NCI-H187 (cell line): ENCODE measurements at regions not wholly inside any gene's neighbourhood (a gene's known extent, or its start where the extent isn't known, plus 50 kb on each side); places are given as distances from the start of the nearest gene placed in this dataset.
"Not testable (repeated sequence)": the region's sequence is repeated elsewhere in the genome, so short reads cannot be mapped to it uniquely, and the experiment has no call there.

Experiments used
- DNase-seq, 2 experiments: peaks; one replicate each; lab custom pipeline; 2025; lab: John Stamatoyannopoulos, UW

GRCh38 chr14:28344381-28344780 lies 422.2 kb upstream of the FOXG1 start:
- no peak for DNase-seq

- DNase-seq: no peak
Observed at GRCh38 chr14:28348797-28349196, 417.8 kb upstream of the FOXG1 start.

DNA sequence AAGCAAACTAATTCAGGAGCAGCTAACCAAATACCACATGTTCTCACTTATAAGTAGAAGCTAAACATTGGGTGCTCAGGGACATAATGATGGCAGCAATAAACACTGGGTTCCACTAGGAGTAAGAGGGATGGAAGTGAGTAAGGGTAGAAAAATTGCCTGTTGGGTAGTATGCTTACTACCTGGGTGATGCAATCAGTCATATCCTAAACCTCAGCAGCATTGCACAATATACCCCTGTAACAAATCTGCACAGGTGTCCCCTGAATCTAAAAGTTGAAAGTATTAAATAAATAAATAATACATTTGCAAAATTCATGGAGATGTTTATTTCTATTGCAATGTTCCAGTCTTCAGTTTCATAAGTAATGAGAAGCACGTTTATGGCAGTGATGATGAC lies 409.8 kb upstream of the FOXG1 start:
- no peak for DNase-seq

- no peak for DNase-seq
Observed at GRCh38 chr14:28361486-28361885, 405.1 kb upstream of the FOXG1 start.

DNA sequence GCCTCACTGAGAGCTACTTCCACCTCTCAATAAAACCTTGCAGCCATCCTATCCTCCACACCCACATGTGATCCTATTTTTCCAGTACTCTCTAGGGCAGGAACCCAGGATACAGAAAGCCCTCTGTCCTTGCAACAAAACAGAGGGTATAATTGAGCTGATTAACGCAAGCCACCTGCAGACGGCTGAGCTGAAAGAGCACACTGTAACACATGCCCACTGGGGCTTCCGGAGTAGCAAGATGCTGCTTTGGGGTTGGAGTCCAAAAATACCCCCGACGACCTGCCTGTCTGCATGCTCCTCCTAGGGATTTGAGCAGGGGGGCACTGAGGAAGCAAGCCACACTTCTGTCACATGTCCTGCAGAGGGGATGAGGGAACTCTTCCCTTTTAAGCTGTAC lies 401.1 kb upstream of the FOXG1 start:
- no peak for DNase-seq

- DNase-seq: no peak
Observed at GRCh38 chr14:28373721-28374120, 392.9 kb upstream of the FOXG1 start.

DNA sequence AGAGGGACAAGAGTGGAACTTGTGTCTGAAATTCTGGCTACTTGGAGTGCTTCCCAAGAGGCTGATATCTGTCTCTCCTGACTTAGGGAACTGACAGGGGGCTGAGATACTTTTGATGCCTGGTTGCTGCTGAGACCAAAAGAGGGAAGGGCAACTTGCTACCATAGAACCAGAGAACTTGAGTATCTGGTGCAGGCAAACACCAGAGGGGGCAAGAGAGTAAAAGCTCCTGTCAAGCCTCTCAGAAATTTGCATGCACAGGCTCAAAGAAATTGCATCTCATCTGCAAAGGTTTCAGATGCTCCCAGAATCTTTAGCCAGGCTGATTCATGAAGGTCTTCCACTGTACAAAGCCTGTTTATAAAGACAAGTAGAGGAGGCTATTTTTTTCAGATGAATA lies 391.3 kb upstream of the FOXG1 start:
- DNase-seq: no peak

DNA sequence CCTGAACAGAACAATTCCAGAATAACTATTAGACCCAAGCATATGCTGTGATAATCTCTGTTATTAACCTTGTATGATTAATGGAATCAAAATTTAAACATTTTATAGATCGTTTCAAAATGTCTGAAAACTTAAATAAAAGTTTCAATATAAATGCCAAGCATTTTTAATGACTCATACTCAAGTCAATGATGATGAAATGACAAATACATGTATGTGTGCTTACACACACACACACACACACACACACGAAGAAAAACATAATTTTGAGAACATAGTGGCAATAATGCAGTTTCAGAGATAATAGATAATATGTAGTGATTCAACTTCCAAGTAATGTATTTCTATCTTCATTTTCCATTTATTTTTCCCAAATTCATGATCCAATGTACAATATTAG lies 384.9 kb upstream of the FOXG1 start:
- DNase-seq: no peak

DNA sequence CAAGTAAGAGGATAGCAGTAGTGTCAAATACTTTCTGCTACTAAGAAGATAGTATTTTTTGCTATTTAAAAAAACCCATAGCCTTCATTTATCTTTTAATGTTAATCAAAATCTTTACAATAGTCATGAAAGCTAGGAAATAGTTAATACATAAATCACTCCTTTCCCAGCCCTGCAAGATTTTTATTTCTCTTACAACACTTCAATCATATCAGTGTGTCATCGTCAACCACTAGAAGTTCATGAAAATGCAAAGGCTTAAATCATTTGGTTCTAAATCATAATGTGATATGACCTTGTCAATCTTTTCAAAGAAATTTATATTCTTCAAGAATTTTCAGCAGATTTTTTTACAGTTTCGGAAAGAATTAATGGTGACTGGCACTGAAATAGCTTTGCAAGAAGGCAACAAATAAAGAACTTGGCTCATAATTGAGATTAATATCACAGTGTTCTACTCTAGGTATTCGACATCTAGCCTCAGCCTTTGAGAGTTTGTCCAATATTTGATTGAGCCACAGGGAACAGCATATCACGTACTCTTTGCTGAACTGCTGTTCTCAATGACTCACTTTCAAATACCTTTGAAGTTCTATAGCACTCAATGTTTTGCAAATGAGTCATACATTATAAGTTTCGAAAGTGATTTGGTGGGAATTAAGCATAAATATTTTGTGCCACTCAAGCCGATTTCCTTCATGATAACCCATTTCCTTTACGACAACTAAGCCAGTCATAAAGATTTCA lies 384.0 kb upstream of the FOXG1 start:
- DNase-seq: no peak

DNA sequence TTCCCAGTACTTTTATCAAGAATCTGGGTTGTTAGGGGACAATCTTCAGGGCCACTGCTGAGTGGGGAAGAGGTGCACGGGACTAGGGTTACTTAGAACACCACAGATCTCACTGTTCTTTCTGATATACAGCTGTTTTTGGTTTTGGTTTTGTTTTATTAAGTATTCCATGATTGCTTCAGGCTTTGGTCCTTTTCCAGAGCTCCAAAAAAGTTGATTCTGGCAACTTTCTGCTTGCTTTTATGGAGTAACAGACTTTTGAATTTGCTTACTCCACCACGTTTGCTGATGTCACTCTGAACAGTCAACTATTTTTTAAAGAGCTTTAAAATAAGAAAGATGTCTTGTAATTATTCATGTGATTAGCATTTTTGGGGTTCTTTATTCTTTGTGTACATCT lies 368.1 kb upstream of the FOXG1 start:
- no peak for DNase-seq

- DNase-seq: not testable (repeated sequence)
Observed at GRCh38 chr14:28401705-28402104, 364.9 kb upstream of the FOXG1 start.

DNA sequence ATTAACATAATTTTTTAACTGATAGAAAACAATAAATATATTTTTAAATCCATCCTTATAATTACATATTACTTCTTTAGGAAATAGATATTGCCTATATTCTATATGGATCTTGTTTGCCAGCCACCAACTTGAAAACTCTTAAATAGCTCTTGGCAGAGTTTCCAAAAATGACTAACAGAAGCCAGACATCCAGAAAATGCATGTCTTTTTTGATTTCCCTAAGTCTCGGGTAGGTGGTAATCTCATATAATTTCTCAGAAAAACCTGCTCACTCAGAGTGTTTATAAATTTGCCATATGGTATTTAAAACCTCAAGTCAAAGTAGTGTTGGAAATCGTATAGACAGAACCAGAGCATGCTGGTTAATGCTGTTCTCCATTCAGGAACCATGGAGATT lies 360.4 kb upstream of the FOXG1 start:
- DNase-seq: no peak

- no peak for DNase-seq
Observed at GRCh38 chr14:28407031-28407825, 359.4 kb upstream of the FOXG1 start.

DNA sequence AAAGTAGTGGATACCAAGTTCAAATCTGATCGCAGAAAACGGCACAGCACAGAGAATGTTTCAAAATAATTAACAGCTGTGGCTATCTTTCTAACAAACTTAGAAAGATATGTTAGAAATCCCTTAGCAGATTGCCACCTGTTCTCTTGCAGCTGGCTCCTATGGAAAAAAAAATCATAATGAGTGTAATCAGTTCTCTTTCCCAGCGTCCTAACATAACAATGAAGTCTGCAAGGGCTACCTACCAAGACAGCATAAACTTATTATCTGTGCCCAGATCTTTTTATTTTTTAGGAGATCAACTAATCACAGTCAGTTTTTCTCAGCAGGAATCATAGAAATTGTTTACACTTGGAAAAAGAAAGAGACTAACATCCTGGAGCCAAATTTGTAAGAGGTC lies 358.6 kb upstream of the FOXG1 start:
- no peak for DNase-seq

DNA sequence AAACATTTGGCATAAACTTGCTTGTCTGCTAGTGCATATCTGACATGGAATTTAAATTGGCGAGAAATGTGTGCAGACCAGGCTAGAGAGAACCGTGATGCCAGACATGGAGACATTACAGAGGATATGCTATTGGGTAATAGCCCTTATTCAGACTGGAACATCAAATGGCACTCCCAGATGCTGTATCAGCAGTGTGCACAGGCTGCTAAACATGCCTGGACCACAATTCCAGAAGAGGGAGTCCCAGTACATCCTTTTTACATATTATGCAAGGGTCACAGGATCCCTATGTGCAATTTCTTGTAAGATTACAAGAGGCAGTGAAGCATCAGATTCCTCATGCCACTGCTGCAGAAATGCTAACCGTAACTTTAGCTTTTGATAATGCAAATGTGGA lies 354.5 kb upstream of the FOXG1 start:
- DNase-seq: no peak

DNA sequence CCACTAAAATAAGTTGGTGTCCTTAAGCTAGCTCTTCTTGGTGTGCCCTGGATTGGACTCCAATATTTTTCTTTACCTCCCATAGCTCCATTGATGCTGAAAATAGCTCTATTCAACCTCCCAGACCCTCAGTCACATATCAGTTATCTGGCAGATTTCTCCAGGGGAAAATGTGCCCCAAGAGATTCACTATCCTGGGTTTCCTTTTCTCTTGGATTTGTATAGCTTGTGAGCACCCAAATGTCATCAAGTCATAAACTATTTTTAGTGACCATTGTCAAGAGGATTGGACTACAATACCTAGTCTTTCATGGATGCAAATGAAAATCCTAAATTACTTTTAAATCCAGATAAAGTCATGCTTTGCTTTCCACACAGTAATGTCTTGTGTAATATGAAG lies 339.6 kb upstream of the FOXG1 start:
- no peak for DNase-seq

DNA sequence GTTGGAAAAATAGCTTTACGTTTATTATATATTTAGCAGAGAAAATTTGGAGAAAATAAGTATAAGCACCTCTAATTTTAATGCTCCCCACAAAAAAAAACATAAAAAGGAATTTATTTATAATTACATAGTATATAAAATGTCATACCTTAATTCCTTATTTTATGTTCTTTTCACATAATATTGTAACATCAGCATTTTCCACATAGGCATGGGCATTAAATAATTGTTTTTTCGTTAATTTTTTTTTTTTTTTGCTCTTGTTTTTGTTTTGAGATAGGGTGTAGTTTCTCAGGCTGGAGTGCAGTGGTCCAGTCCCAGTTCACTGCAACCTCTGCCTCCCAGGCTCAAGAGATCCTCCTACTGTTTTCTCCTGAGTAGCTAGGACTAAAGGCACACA lies 329.8 kb upstream of the FOXG1 start:
- DNase-seq: no peak

DNA sequence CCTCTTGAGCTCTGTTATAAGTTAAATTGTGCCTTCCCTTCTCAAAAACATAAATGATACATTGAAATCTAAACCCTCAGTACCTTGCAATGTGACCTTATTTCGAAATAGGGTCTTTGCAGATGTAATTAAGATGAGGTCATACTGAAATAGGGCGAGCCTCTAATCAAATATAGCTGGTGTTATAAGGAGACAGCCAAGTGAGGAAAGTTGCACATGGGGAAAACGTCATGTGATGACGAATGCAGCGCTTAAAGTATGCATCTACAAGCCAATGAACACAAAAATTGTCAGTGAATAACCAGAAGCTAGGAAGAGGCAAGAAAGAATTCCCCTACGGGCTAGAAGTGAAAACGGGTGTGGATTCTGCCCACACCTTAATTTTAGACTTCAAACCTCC lies 305.2 kb upstream of the FOXG1 start:
- no peak for DNase-seq

GRCh38 chr14:28467611-28468010 lies 299.0 kb upstream of the FOXG1 start:
- peak in 1 of 2 experiments; percentile 8 for DNase-seq

DNA sequence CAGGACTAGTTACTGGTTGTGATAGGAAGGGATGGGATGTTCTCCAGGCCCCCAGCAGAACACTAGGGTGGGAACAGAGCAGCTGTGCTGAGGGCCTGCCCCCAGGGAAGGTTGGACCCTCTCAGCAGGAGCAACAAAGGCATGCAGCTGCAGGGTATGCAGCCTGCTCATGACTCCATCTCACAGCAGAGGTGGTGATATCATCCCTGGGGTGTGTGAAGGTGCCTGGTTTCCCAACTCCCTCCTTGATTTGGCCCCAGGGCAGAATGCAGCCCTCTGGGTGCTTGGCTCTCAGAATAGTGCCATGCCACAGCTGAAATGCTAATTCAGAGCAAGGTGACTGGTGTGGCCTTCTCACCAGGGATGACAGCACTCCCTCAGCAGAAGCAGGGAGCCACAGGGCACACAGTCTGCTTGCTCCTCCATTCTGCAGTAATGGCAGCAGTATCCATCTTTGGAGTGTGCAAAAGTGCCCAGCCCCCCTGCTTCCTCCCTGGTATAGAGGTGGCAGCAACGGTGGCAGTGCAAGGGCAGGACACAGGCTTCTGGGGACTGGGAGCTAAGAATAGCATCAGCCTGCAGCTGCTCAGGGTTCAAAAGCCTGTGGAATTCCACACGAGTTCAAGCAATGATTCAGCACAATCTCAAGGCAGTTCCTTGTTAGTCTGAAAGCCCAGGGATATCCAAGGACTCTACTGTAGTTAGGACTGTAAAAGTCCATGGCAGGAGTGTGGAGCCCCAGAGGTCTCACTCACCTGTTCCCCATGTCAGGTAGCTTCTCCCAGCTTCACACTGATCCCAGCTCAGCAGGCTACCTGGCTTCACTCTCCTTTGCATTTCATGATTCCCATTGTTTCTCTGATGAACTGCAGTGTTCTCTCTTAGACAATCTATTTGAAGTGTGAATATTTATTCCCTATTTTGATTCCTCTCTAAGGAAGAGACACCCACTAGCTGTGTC lies 298.1 kb upstream of the FOXG1 start:
- no peak for DNase-seq

GRCh38 chr14:28482251-28483040 lies 284.1 kb upstream of the FOXG1 start:
- DNase-seq: no peak

GRCh38 chr14:28483506-28483905 lies 283.1 kb upstream of the FOXG1 start:
- DNase-seq: no peak
